ENCODE measurements at regions not wholly inside any gene's neighbourhood (a gene's known extent, or its start where the extent isn't known, plus 50 kb on each side); places are given as distances from the start of the nearest gene placed in this dataset.

DNA sequence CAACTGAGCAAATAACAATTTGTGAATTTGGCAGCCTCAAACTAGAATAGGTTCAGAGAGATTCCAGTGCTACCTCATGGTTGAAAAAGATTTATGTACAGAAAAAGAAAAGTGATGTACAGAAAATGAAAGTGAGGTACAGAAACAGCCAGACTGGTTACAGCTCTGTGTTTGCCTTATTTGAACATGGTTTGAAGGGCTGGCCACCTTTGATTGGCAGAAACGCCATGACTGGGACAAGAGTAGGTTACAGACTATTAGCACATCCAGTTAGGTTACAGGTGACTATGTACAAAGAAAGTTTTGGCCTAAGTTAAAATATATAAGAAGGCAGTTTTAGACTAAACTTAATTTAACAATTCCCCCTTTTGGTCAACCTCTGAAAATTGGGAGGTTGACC is 309.4 kb downstream of the BTG1 start:
- TF ChIP-seq POLR2A (IDR thresholded peaks at IDR 0.05; ENCODE audit: extremely low read depth, insufficient read length) (no peak), MYC (IDR thresholded peaks at IDR 0.05; ENCODE audit: low read depth, low read length) (no peak)
- TF ChIP-seq, protein P1, sequence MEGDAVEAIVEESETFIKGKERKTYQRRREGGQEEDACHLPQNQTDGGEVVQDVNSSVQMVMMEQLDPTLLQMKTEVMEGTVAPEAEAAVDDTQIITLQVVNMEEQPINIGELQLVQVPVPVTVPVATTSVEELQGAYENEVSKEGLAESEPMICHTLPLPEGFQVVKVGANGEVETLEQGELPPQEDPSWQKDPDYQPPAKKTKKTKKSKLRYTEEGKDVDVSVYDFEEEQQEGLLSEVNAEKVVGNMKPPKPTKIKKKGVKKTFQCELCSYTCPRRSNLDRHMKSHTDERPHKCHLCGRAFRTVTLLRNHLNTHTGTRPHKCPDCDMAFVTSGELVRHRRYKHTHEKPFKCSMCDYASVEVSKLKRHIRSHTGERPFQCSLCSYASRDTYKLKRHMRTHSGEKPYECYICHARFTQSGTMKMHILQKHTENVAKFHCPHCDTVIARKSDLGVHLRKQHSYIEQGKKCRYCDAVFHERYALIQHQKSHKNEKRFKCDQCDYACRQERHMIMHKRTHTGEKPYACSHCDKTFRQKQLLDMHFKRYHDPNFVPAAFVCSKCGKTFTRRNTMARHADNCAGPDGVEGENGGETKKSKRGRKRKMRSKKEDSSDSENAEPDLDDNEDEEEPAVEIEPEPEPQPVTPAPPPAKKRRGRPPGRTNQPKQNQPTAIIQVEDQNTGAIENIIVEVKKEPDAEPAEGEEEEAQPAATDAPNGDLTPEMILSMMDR (IDR thresholded peaks at IDR 0.05; ENCODE audit: low read depth, low read length): no peak
- TF ChIP-seq, protein P2, sequence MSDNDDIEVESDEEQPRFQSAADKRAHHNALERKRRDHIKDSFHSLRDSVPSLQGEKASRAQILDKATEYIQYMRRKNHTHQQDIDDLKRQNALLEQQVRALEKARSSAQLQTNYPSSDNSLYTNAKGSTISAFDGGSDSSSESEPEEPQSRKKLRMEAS (IDR thresholded peaks at IDR 0.05; ENCODE audit: low read depth, low read length): no peak
- DNase-seq (ENCODE audit: low read depth): no peak
- no peak overlapping the region for H3K4me3 ChIP-seq (ENCODE audit: low read depth, low read length)

DNA sequence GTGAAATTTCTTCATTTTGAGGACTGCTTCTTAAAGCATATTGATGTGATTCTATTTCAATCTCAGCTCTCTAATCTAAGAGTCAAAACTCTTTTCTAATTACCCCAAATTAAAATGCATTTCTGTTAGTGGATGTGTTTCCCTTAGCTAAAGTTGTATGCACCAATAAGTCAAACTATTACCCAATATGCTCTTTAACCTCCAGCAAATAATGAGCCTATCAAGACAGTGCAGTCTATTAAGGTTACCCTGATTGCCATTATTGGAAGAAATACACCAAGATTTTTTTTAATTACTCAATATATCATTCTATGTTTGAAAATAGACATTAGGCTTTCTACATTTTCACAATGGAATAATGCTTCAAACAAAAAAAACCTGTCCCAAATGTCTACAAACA is 310.0 kb downstream of the BTG1 start:
- TF ChIP-seq, protein P1 (IDR thresholded peaks at IDR 0.05; ENCODE audit: low read depth, low read length): no peak
- TF ChIP-seq, protein P2 (IDR thresholded peaks at IDR 0.05; ENCODE audit: low read depth, low read length): no peak
- no peak for TF ChIP-seq MYC (IDR thresholded peaks at IDR 0.05; ENCODE audit: low read depth, low read length)
- TF ChIP-seq POLR2A (IDR thresholded peaks at IDR 0.05; ENCODE audit: extremely low read depth, insufficient read length): no peak
- H3K4me3 ChIP-seq (ENCODE audit: low read depth, low read length): no peak overlapping the region
- DNase-seq (ENCODE audit: low read depth): no peak

DNA sequence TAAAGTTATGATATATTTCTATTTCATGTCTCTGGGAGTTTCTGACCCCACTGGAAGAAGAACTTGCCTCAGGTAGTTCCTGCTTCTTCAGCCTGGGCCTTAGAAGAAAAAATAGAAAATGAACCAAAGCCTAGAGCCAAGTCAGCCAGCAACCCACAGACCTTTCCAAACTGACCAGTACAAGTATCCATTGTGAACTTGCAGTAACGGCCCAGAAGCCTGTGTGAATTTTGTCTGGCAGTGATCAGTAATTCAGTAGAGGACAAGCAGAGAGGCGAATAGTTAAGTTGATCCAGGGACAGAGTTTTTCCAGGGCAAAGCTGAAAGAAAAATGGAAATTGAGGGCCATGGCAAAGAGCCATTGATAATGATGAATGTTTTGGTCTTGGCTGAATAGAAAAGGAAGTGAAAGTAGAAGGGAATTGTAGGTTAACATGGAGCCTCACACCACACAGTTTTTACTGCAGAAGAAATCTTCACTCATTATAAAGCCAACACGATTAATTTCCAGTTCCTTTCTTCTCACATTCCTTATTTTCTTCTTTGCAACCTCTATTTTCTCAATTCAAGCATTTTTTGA is 311.8 kb downstream of the BTG1 start:
- no peak for DNase-seq (ENCODE audit: low read depth)
- TF ChIP-seq, protein P1 (IDR thresholded peaks at IDR 0.05; ENCODE audit: low read depth, low read length): no peak
- TF ChIP-seq, protein P2 (IDR thresholded peaks at IDR 0.05; ENCODE audit: low read depth, low read length): no peak
- no peak for TF ChIP-seq MYC (IDR thresholded peaks at IDR 0.05; ENCODE audit: low read depth, low read length)
- no peak for TF ChIP-seq POLR2A (IDR thresholded peaks at IDR 0.05; ENCODE audit: extremely low read depth, insufficient read length)
- H3K4me3 ChIP-seq (ENCODE audit: low read depth, low read length): no peak overlapping the region

DNA sequence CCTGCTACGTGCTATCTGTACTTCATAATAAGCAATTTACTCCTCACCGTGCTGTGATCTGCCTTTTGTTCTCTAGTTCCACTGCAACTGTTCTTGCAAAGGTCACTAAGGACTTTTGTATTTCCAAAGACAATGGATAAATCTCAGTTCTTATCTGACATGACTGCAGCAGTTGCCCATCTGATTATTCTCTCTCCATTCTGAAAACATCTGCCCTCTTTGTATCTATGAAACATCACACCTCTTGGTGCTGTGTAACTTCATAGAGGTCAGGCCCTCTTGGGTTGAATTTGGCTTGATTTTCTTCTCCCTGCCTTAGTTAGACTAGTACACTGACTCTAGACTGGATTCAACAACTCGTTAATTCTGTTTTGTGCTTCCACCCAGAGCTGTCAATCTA is 319.6 kb downstream of the BTG1 start:
- H3K4me3 ChIP-seq (ENCODE audit: low read depth, low read length): no peak overlapping the region
- no peak for DNase-seq (ENCODE audit: low read depth)
- TF ChIP-seq POLR2A (IDR thresholded peaks at IDR 0.05; ENCODE audit: extremely low read depth, insufficient read length): no peak
- no peak for TF ChIP-seq MYC (IDR thresholded peaks at IDR 0.05; ENCODE audit: low read depth, low read length)
- TF ChIP-seq, protein P2 (IDR thresholded peaks at IDR 0.05; ENCODE audit: low read depth, low read length): no peak
- TF ChIP-seq, protein P1 (IDR thresholded peaks at IDR 0.05; ENCODE audit: low read depth, low read length): no peak

DNA sequence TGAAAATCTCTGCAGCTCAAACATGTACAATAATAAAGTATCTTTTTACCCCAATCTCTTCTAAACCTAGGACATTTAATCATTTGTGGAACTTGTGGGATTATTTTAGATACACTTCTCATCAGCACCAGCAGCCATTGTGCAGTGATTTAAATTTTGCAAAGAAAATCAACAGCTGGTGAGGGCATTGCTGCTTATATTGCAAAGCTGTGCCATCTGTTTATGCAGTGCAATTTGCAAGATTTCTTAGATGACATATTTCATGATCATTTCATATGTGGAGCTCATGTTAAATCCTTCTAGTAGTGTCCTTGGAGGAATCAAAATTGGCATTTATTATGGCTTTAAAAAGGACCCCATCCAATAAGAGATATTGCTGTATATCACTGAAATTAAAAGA is 320.7 kb downstream of the BTG1 start:
- TF ChIP-seq, protein P2 (IDR thresholded peaks at IDR 0.05; ENCODE audit: low read depth, low read length): no peak
- TF ChIP-seq MYC (IDR thresholded peaks at IDR 0.05; ENCODE audit: low read depth, low read length) (no peak), POLR2A (IDR thresholded peaks at IDR 0.05; ENCODE audit: extremely low read depth, insufficient read length) (no peak)
- TF ChIP-seq, protein P1 (IDR thresholded peaks at IDR 0.05; ENCODE audit: low read depth, low read length): no peak
- H3K4me3 ChIP-seq (ENCODE audit: low read depth, low read length): no peak overlapping the region
- DNase-seq (ENCODE audit: low read depth): no peak
